ENCODE measurements at regions not wholly inside any gene's neighbourhood (a gene's known extent, or its start where the extent isn't known, plus 50 kb on each side); places are given as distances from the start of the nearest gene placed in this dataset.
"Not testable (repeated sequence)": the region's sequence is repeated elsewhere in the genome, so short reads cannot be mapped to it uniquely, and the experiment has no call there.

DNA sequence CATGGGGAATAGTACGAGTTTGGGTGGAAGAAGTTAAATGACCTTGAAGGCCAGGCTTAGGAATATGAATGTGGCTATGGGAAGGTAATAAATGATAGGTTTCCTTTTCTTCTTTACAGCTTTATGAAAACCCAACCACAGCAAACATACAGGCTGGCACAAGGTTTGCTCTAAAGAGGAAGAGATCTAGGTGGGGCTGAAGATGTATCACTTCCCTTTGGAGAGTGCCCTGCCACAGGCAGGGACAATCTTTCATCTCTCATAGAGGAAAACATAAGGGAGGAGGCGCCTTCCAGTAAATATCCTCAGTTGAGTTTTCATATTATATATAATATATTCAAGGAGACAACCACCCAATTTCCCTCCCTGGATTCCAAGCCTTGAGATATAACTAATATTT lies 72.9 kb upstream of the FRMD6 start:
- DNase-seq (ENCODE audit: low read depth in 2 of 2): no peak

DNA sequence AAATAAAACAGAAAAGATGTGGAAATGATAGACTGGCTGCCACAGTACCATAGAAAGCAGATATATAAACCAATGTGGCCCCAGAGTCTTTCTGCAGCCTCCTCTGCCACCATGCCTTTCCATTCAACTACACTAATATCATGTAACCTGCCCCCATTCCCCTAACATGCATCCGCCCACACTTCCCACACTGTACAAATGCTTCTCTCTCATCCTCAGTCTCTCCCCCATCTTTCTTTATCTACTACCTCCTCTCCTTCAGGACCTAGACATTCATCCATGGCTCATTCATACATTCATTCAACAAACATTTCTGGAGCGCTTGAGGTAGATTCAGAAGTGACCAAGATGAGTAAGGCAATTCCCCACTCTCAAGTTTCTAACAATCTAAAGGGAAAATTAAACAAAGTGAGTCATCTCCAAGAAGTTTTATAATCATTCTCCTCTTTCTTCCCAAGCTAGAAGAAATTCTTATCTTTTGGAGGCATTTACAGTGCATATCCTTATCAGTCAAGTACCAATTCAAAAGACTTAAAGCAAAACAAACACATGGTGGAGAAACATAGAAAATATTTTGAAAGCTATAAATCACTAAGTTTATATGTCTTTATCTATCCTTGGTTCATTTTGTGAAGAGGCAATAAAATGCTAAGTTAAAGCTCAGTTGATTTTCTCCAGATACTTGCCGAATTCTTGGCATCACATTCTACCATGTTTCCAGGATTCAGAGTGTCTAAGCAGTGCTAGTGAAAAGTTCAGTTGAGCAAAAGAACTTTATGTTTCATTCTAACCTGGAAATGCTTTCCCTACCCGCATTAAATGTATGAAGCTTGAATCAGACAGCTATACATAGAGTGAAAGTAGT lies 70.5 kb upstream of the FRMD6 start:
- DNase-seq (ENCODE audit: low read depth in 2 of 2): no peak

DNA sequence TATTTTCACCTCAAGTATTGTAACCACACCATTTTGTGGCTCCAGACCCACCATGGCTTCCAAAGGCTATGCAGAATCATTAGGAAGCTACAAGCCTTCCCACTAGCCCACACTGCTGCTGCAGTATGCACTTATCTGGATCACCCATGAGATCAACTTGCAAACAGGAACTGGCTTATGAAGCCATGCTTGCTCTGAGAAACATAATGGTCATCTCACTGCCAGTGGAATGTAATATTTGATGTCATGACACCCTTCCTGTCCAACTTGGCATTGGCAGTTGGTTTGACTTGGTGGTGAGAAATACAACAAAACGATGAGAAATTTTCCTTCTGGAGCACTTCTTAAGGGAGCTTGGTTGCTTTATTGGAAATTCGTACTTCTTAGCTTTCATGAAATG lies 69.3 kb upstream of the FRMD6 start:
- DNase-seq (ENCODE audit: low read depth in 2 of 2): no peak

DNA sequence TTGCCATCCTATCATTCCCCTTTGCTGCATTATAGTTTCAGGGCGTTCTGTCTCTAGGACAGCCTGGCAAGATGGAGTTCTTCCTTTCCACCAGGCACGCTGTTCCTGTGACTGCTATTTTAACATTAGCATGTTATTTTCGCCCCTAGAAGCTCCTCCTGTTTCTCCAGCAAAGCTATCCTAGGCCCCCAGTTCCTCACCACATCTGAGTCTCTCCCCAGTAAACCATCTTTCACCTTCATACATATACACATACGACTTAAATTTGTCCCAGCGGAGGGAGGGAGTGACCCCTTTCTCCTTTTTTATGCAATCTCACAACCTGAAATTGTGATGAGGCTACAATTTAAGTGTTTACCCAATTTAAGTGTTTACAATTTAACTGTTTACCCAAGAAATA lies 66.7 kb upstream of the FRMD6 start:
- DNase-seq (ENCODE audit: low read depth in 2 of 2): no peak

DNA sequence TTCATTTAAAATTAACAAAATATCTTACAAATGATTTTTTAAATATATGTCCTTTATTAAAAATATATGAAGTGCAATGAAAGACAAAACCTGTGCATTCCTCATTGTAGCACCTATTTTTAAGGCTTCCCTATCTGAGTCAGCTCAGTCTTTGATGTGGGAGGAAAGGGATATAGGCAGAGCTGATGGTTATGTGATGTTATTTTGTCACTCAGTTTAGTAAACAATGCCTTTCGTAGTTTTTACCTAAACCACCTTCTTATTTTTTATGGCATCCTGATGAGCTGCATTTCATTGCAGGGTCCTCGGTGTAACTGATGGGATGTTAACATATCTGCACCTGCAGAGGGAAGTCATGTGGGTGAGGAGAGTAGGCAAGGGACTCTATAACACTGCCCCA lies 58.9 kb upstream of the FRMD6 start:
- no peak for DNase-seq (ENCODE audit: low read depth in 2 of 2)

DNA sequence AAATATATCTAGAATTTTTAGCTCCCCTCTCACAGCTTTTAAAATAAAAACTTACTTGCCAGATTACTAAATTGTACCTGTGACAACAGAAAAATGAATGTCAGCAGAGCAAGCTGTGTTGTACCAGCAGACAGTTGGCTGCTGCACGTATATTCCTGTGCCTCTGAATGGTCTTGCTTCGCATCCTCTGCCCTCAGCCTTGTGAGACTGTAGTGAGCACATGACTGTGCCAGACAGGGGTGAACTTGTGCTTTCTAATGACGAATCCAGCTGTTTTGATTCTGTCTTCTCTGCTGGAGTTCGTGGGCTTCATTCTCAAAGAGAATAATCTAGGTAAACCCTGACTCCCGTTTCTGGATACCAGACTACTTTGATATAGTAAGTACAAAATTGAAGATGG lies 58.3 kb upstream of the FRMD6 start:
- no peak for DNase-seq (ENCODE audit: low read depth in 2 of 2)

DNA sequence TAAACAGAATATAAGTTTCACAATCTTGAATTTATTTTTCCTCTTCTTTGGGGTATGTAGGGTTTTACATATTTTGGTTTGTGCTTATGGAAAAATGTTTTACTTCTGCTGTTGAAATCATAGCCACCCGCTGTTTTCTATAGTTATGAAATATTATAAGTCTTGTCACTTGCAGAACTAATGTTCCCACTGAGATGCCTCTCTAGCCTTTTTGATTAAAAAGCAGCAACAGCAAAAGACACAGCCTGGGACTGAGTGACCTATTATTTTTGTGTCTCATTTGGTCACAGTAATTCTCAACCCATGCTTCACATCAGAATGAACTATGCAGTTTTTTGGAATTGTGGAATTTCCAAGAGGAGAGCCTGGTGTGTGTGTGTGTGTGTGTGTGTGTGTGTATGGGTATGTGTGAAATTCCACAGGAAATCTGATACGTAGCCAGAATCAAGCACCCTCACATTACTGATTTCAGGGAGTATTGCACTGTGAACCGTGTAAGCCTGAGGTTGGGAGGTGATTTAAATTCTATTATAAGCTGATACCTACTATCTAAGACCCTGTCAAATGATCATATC lies 55.7 kb upstream of the FRMD6 start:
- DNase-seq (ENCODE audit: low read depth in 2 of 2): no peak

DNA sequence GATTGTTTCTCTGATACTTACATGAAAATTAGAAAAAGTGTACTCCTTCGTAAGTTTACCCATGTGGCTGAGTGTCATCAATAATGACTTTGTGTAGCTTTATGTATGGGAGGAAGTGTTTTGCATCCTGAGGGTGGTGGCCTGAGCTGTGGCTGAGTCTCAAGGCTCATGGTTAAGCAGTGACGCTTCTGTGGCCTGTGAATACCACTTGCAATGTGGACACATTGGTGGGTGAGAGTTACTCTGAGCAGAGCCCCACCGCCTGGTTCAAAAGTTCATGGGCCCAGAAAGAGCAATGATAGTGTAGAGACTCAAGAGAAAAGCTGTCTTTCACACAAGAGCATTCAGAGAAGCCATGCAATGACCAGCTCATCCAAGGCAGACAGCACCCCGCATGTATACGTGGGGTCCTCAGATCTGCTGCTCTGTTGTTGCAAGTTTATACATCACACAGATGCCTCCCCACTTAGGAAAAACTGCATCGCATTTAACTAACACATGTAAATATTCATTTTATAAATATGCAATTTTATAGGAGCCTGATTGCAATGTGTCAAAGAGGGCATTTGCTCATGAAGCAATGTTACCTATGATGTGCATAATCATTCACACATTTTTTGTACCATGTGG lies 55.1 kb upstream of the FRMD6 start:
- no peak for DNase-seq (ENCODE audit: low read depth in 2 of 2)

DNA sequence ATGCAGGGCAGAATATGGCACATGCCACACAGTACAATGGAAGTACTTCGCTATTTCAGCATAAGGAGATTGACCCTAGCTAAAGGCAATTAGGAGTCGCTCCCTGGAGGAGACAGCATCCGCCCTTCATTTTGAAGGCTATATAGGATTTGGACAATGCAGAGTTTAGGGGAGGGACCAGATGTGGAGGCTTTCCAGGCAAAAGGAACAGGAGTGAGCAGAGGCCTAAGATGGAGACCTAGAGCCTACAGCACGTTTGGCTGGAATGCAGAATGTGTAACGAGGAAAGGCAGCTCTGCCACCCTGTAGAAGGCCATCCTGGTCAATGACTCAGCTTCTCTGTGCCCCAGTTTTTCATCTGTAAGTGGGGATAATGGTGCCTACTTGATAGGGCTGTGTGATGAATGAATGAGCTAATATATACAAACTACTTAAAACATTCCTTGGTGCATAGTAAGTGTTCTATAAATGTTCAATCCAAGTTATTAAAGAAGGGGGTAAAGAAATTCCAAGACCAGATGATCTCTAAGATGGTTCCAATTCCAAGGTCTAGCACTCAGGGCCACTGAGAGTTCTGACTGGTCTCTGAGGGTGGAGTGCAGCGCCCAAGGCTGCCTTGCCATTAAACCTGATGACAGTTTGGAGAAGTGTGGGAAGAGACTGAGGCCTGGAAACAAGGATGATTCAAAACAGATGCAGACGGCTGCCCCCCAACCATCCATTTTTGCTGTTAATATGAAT lies 54.3 kb upstream of the FRMD6 start:
- DNase-seq (ENCODE audit: low read depth in 2 of 2): no peak

DNA sequence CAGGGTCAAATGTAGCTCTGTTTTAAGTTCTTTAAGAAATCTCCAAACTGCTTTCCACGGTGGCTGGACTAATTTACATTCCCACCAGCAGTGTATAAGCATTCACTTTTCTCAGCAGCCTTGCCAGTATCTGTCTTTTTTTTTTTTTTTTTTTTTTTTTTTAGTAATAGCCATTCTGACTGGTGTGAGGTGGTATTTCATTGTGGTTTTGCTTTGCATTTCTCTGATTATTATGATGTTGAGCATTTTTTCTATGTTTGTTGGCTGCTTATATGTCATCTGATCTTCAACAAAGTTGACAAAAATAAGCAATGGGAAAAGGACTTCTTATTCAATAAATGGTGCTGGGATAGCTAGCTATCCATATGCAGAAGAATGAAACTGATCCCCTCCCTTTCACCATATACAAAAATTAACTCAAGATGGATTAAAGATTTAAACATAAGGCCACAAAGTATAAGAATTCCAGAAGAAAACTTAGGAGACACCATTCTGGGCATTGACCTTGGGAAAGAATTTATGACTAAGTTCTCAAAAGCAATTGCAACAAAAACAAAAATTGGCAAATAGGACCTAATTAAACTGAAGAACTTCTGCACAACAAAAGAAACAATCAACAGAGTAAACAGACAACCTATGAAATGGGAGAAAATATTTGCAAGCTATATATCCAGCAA lies 52.6 kb upstream of the FRMD6 start:
- not testable (repeated sequence) for DNase-seq (ENCODE audit: low read depth in 2 of 2)

DNA sequence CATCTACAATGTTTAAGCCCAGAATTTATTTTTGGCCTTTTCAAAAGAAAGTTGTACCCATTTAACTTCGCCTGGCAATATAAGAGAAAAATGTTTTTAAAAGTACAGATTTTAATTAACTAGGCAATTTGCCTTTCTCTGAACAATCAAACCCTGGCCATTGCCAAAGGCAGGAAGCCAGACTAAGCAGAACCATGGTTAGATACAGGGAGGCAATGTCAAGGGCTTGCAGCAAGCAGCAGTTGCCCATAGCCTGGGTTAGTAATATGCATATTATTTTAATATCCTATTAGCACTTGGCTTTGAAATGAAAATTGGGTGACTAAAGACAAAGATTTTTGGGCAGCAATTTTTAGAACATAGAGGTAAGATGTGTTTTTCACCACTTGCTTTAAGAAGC lies 51.1 kb upstream of the FRMD6 start:
- no peak for DNase-seq (ENCODE audit: low read depth in 2 of 2)

Measured in stimulated activated CD4-positive, alpha-beta T cell treated with anti-CD3 and anti-CD28 coated beads, Interleukin-1b, Interleukin-23, amount 100 ng/mL, for 4 hours (primary cell).